ENCODE measurements at regions not wholly inside any gene's neighbourhood (a gene's known extent, or its start where the extent isn't known, plus 50 kb on each side); places are given as distances from the start of the nearest gene placed in this dataset.
"Not testable (repeated sequence)": the region's sequence is repeated elsewhere in the genome, so short reads cannot be mapped to it uniquely, and the experiment has no call there.

DNA sequence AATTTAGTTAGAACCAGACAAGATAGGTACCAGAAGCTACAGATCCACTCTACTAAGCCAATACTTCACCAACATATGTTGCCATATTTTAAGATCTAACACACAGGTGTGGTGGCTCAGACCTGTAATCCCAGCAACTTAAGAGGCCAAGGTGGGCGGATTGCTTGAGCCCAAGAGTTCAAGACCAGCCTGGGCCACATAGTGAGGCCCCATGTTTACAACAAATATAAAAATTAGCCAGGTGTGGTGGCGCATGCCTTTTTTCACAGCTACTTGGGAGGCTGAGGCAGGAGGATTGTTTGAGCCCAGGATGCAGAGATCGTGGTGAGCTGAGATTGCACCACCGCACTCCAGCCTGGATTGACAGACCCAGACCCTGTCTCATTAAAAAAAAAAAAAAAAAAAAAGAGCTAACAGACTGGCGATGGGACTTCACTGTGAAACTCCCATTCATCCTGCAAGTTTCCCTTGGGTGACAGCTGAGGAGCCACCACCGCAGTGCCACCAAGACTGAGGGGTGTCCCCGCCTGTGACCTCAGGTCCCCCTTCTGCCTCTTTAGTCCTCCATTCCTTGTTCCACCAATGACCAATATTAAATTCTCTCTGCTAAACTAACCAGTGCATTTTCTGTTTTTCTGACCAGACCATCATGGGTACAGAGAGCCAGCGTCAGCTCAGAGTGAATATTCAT lies 163.3 kb downstream of the OR4M2 start:
- Mint-ChIP-seq H3K27me3 (peaks cover 13% of the 10 kb centered on the region), H3K36me3 (ENCODE audit: low read depth) (no peaks in the 10 kb centered on the region), H3K27ac (no peak overlapping the region), H3K9me3 (no peaks in the 10 kb centered on the region), H3K4me3 (no peak overlapping the region), H3K4me1 (ENCODE audit: low read depth) (peaks cover 8% of the 10 kb centered on the region)

DNA sequence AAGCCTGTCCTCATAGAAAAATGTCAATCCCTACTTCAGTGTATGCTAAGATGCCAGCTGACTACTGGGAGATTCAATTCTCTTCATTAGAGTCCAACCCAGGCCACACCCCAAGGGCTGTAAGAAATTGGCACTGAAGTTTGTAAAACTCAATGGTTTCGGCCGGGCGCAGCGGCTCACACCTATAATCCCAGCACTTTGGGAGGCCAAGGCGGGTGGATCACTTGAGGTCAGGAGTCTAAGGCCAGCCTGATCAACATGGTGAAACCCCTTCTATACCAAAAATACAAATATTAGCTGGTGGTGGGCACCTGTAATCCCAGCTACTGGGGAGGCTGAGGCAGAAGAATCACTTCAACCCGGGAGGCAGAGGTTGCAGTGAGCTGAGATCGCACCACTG lies 169.2 kb downstream of the OR4M2 start:
- Mint-ChIP-seq H3K4me1 (ENCODE audit: low read depth) (peaks cover 15% of the 10 kb centered on the region), H3K27me3 (peaks cover 27% of the 10 kb centered on the region)
- not testable (repeated sequence) for H3K36me3 Mint-ChIP-seq (ENCODE audit: low read depth); H3K4me3 Mint-ChIP-seq; H3K27ac Mint-ChIP-seq; H3K9me3 Mint-ChIP-seq

DNA sequence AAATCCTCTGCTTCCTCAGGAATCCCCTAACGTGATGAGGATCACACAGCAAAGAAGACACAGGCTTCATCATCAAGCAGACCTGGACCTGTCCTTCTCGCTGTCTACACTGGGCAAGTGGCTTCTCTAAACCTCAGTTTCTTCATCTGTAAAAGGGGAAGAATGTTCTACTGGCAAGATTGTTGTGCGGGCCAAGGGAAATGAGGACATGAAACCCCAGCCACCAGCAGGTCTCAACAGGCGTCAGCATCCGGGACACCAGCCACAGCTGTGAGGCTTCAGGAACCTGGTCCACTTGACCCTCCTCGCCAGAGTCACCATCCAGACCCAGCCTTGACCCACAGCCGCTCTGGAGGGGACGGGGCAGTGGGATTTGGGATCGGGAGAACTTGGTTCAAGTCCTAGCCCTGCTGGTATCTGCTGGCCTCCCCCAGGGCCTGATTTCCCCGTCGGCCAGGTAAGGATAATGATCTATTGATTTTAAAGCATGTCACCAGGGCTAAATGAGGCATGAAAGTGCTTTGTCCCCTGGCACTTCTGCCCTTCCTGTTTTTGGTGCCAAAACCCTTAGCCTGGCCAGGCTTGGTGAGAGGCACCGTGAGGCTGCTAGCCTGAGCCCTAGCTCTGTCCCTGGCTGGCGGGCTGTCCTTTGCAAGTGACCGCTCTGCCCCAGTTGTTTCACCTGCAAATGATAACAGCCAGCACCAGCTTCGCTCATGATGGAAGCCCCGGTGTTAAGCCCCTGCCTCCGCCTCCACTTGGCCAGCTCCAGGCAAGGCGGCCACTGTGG lies 170.4 kb downstream of the OR4M2 start:
- H3K27ac Mint-ChIP-seq; H3K4me3 Mint-ChIP-seq; H3K9me3 Mint-ChIP-seq; H3K36me3 Mint-ChIP-seq (ENCODE audit: low read depth): not testable (repeated sequence)
- H3K4me1 Mint-ChIP-seq (ENCODE audit: low read depth), result peaks cover 23% of the 10 kb centered on the region
- H3K27me3 Mint-ChIP-seq, result peaks cover 32% of the 10 kb centered on the region

DNA sequence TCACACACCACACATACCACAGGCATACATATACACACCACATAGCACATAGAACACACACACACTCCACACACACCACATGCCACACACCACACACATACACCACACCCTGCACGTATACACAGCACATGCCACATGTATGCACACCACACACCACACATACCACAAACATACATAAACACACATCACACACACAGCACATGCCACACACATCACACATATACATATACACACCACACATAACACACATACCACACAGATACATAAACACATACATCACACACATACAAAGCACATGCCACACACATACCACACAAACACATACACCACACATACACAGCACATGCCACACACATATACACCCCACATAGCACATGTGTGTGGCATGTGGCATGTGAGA lies 171.1 kb downstream of the OR4M2 start:
- Mint-ChIP-seq H3K4me3 (no peak overlapping the region), H3K27me3 (peaks cover 39% of the 10 kb centered on the region), H3K36me3 (ENCODE audit: low read depth) (no peaks in the 10 kb centered on the region), H3K27ac (peak overlapping the region; percentile 13), H3K4me1 (ENCODE audit: low read depth) (peaks cover 25% of the 10 kb centered on the region), H3K9me3 (no peaks in the 10 kb centered on the region)

DNA sequence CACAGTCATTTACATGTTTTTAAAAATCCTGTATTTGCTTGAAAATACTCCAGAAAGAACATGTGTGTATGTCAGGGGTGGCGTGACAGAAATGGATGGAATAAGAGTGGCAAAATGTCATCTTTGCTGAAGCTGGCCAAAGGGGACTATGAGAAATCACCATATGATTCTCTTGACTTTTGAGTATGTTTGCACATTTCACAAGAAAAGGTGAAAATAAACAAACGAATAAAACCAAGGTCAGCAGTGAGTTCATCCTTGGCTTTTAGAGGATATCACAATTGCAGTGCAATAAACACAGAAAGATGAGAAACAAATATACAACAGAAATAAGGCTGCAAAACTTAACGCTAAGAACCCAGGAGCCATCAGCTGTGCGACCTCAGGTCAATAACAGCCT lies 171.7 kb downstream of the OR4M2 start:
- H3K36me3 Mint-ChIP-seq (ENCODE audit: low read depth); H3K27ac Mint-ChIP-seq; H3K4me3 Mint-ChIP-seq; H3K9me3 Mint-ChIP-seq: not testable (repeated sequence)
- Mint-ChIP-seq H3K4me1 (ENCODE audit: low read depth) (peaks cover 25% of the 10 kb centered on the region), H3K27me3 (peaks cover 43% of the 10 kb centered on the region)

DNA sequence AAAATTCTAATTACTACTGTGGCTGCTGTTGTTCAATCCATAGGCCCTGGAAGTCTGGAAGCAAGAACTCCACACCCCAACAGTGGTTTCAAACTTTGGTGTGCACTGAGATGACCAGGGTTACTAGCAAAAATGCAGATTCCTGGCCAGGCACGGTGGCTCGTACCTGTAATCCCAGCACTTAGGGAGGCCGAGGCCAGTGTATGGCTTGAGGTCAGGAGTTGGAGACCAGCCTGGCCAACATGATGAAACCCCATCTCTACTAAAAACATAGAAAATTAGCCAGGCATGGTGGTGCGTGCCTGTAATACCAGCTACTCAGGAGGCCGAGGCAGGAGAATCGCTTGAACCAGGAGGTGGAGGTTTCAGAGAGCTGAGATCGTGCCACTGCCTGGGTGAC lies 172.2 kb downstream of the OR4M2 start:
- not testable (repeated sequence) for H3K4me3 Mint-ChIP-seq; H3K27ac Mint-ChIP-seq; H3K9me3 Mint-ChIP-seq; H3K36me3 Mint-ChIP-seq (ENCODE audit: low read depth)
- Mint-ChIP-seq H3K4me1 (ENCODE audit: low read depth) (peaks cover 25% of the 10 kb centered on the region), H3K27me3 (peaks cover 43% of the 10 kb centered on the region)

DNA sequence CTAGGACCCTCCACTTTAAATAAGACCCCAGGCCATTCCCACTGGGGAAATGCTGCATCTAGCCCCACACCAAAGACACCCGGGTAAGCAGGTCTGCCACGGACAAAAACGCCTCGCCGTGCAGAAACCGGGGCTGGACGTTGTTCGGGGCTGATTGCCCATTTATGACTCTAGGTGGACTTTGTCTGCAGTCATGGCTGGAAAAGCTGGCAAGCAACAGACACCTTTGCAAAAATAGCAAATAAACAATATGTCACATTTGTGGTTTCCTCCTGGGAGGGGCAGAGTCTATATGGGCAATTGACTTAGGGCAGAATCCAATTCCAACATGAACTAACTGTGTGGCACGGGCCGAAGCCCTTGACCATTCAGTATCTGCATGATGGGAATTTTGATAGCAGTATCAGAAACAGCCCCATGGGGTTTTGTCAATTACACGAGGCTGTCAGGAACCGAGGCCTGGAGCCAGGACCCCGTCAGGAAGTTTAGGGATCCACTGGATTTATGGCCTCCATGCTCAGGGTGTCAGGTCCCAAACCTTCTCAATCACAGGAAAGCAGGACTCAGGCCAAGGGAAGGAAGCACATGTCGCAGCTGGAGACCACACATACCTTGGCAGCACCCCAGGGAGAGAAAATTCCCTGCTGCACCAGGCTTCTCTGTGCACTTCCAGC lies 172.8 kb downstream of the OR4M2 start:
- Mint-ChIP-seq H3K27me3 (peaks cover 41% of the 10 kb centered on the region), H3K4me1 (ENCODE audit: low read depth) (peaks cover 25% of the 10 kb centered on the region)
- H3K27ac Mint-ChIP-seq; H3K9me3 Mint-ChIP-seq; H3K4me3 Mint-ChIP-seq; H3K36me3 Mint-ChIP-seq (ENCODE audit: low read depth): not testable (repeated sequence)

DNA sequence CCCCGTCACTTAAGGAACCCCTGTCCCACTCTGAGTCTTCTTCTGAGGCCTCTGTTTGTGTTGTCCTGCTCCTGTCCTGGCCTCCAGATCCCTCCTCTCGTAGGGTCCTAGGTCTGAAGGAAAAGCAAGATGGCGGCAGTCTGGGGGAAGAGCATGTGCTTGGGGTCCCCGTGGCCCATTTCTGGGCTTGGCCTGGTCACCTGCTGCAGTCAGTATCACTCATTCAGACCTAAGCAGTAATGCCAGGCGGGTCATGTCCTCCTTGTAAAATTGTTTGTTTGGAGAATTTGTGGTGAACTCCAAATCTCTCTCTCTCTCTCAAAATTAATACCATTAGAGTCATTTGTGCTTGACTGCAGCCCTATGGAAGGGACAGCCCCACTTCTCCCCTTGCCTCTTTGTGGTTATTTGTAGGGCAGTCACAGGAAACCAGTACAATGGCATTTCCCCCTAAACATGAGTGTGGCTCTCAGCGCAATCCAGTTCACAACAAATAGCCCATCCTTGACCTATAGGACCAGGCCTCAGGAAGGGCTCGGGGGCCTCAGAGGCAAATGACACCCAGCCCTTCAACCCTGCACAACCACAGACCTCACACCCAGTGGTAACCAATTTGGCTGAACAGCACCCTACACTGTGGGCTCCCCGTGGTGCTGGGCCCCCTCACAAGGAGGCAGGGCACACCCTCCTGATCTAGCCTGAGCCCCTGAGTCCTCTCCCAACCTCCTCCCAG lies 173.5 kb downstream of the OR4M2 start:
- peaks cover 35% of the 10 kb centered on the region for H3K27me3 Mint-ChIP-seq
- no peak overlapping the region for H3K4me3 Mint-ChIP-seq
- H3K9me3 Mint-ChIP-seq, result no peaks in the 10 kb centered on the region
- H3K36me3 Mint-ChIP-seq (ENCODE audit: low read depth), result no peaks in the 10 kb centered on the region
- peak overlapping the region; percentile 38 for H3K27ac Mint-ChIP-seq
- peaks cover 25% of the 10 kb centered on the region for H3K4me1 Mint-ChIP-seq (ENCODE audit: low read depth)

DNA sequence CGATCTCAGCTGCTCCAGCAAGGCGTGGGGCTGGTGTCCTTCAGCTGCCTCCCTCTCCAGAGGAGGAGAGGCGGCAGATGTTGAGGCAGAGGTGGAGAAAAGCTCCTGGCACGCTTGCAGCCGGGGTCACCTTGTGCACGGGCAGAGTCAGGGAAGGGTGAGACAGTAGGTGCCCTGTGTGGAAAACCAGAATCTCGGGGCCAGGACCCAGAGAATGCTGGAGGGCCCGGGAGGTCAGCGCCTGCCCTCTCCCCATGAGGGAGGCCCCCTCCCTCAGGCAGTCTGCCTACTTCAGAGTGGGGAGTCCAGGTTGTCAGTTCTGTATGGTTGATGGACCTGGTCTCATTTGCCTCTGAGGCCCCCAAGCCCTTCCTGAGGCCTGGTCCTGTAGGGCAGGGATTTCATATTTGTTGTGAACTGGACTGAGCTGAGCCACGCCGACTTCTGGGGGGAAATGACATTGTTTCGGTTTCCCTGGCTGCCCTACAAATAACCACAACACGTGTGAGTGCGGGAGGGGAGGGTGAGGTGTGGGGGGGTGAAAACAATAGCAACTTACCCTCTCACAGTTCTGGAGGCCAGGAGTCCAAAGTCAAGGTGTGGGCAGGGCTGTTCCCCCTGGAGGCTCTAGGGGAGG lies 174.2 kb downstream of the OR4M2 start:
- H3K4me1 Mint-ChIP-seq (ENCODE audit: low read depth), result peaks cover 27% of the 10 kb centered on the region
- peak overlapping the region; percentile 38 for H3K27ac Mint-ChIP-seq
- peaks cover 35% of the 10 kb centered on the region for H3K27me3 Mint-ChIP-seq
- not testable (repeated sequence) for H3K4me3 Mint-ChIP-seq; H3K36me3 Mint-ChIP-seq (ENCODE audit: low read depth); H3K9me3 Mint-ChIP-seq

DNA sequence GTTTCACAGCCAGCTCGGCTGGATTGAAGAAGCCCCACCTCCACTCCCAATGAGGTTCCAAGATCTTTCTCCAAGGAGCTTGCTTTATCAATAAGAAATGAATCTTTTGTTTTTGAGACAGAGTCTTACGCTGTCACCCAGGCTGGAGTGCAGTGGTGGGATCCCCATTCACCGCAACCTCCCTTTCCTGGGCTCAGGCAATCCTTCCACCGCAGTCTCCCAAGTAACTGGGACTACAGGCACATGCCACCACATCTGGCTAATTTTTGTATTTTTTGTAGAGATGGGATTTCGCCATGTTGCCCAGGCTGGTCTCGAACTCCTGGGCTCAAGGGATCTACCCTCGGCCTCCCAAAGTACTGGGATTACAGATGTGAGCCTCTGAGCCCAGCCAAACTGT lies 175.3 kb downstream of the OR4M2 start:
- H3K27ac Mint-ChIP-seq; H3K9me3 Mint-ChIP-seq; H3K36me3 Mint-ChIP-seq (ENCODE audit: low read depth); H3K4me3 Mint-ChIP-seq: not testable (repeated sequence)
- Mint-ChIP-seq H3K4me1 (ENCODE audit: low read depth) (peaks cover 37% of the 10 kb centered on the region), H3K27me3 (peaks cover 36% of the 10 kb centered on the region)

DNA sequence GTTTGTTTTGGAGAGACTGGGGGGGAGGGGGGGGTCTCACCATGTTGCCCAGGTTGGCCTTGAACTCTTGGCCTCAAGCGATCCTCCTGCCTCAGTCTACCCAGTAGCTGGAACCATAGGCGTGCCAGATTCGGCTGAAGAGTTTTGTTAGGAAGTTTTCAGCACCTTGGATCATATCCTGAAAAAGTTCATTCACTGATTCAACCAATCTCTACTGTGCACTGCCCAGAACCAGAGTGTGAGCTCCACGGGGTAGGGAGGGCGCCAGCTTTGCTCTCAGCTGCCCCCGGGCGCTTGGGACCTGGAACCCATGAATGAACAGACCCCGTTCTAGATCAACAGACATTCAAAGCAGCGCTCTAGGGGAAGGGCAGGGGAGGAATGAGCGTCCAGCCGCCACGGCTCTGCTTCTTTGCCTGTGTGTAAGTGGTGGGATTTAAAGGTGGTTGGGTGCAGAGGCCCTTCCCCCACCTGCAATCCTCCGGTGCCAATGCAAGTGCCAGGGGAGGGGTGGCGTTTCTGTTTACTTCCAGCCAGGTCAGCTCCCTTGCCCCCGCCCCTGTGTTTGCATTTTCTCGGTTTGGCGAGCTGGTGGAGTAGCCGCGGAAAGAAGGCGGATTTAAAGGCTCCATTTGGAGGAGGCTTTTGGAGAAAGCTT lies 176.2 kb downstream of the OR4M2 start:
- Mint-ChIP-seq H3K4me1 (ENCODE audit: low read depth) (peaks cover 41% of the 10 kb centered on the region), H3K27me3 (peaks cover 33% of the 10 kb centered on the region)
- H3K9me3 Mint-ChIP-seq; H3K27ac Mint-ChIP-seq; H3K4me3 Mint-ChIP-seq; H3K36me3 Mint-ChIP-seq (ENCODE audit: low read depth): not testable (repeated sequence)

DNA sequence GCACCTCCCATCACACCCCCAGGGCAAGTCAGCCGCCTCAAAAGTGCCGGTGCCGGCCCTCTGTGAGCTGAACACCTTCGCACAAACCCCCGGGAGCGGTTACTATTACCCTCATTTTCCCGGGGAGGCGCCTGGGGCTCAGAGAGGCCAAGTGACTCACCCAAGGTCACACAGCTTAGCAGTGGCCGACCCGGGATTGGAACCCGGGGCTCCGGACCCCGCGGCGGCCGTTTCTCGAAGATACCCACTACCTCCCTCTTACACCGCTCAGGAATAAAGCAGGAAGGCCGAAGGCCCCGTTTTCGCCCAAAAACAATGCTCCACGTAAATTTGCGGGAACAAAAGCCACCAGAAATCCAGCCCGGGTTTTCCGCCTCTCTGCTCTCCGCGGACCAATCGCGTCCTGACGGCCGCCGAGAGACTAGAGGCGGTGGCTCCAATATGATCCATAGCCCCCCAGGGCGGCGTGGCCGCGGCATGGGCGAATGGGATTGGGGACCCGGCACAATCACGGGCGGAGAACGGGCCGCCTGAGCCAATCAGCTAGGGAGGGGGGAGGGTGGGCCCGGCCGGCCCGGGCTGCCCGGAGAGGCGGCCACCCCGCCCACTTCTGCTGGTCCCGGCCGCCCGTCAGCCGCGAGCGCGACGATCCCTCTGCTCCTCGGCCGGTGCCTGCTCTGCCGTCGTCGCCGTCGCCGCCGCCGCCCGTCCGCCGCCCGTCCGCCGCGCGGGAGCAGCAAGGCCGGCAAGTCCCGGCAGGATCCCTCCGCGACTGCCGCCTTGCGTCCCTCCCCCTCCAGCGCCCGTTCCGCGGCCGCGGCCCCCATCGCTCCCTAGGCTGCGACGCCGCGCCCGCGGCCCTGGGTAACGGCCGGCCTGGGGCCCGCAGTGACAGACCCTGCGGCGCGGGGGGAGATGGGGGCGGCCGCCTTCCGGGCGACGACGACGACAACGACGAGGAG lies 177.0 kb downstream of the OR4M2 start:
- H3K4me3 Mint-ChIP-seq, result no peak overlapping the region
- peaks cover 32% of the 10 kb centered on the region for H3K27me3 Mint-ChIP-seq
- H3K36me3 Mint-ChIP-seq (ENCODE audit: low read depth), result no peaks in the 10 kb centered on the region
- no peaks in the 10 kb centered on the region for H3K9me3 Mint-ChIP-seq
- H3K4me1 Mint-ChIP-seq (ENCODE audit: low read depth), result peaks cover 41% of the 10 kb centered on the region
- no peak overlapping the region for H3K27ac Mint-ChIP-seq

DNA sequence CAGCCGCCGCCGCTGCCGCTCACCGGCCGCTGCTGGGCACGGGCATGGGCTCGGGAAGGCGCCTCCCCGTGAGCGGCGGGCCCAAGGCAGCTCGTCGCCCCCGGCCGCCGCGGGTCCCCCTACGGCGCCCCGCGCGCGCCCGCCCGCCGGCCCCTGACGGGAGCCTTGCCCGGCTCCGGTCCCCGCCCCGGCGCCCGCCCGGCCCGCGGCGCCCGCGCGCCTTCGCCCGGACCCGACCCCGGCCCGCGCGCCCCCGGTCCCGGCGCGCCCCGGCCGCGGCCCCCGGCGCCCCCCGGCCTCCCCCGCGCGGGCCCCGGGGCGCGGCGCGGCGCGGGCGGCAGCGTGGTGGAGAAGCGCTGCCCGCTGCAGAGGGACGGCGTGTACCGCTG lies 177.7 kb downstream of the OR4M2 start:
- Mint-ChIP-seq H3K9me3 (no peaks in the 10 kb centered on the region), H3K36me3 (ENCODE audit: low read depth) (no peaks in the 10 kb centered on the region), H3K27me3 (peaks cover 32% of the 10 kb centered on the region), H3K4me3 (no peak overlapping the region), H3K4me1 (ENCODE audit: low read depth) (peaks cover 41% of the 10 kb centered on the region), H3K27ac (no peak overlapping the region)

Measured in stimulated activated naive CD8-positive, alpha-beta T cell treated with anti-CD3 and anti-CD28 coated beads, Interleukin-15, Interleukin-2, amounts not matched to agents 100 ng/mL and 50 ng/mL, for 24 hours (primary cell).